ENCODE measurements at regions not wholly inside any gene's neighbourhood (a gene's known extent, or its start where the extent isn't known, plus 50 kb on each side); places are given as distances from the start of the nearest gene placed in this dataset.

DNA sequence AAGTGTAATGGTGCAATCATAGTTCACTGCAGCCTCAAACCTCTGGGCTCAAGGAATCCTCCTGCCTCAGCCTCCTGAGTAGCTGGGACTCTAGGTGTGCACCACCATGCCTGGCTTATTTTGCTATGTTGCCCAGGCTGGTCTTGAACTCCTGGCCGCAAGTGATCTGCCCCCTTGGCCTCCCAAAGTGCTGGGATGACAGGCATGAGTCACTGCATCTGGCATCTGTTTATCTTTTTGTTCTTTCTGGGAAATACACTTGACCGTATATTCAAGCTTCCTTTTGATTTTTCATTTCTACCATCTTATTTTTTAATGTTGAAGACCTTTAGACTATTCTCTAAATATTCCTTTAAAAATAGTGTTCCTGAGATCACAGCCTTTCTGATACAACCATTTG lies 82.4 kb upstream of the OSBPL8 start:
- Histone ChIP-seq H3K27me3 (no peaks in the 10 kb centered on the region), H3K4me3 (no peak overlapping the region), H3K27ac (no peak overlapping the region), H3K36me3 (no peaks in the 10 kb centered on the region), H3K9me3 (no peaks in the 10 kb centered on the region), H3K4me1 (no peaks in the 10 kb centered on the region)
- DNase-seq (no peak), ATAC-seq (no peak)
- intact Hi-C loops (cut with DNase I): no loop called here
- 44 to 87% (median 86%) methylated on average over 2 of the region's 2 CpGs for WGBS, 4 donors
- TF ChIP-seq CTCF (IDR thresholded peaks at IDR 0.05) (no peak), POLR2A (IDR thresholded peaks at IDR 0.05) (no peak)

DNA sequence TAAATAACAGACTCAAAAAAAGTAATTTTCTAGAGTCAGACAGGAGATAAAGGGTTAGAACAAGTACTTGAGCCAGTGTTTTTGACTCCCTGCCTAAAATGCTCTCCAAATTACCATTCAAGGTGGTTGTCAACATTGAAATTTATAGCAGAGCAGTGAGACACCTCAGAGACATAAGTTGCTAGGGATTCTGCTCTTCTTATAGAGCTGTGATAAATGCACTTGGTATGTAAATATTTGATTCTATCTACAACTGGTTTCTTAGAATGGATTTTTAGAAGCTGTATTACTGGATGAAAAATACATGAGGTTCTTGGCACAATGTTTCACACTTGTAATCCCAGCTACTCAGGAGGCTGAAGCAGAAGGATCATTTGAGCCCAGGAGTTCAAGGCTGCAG lies 83.9 kb upstream of the OSBPL8 start:
- ATAC-seq: no peak

GRCh38 chr12:76644950-76645349 lies 85.4 kb upstream of the OSBPL8 start:
- Histone ChIP-seq H3K36me3 (no peaks in the 10 kb centered on the region), H3K4me3 (no peak overlapping the region), H3K27ac (no peak overlapping the region), H3K27me3 (no peaks in the 10 kb centered on the region), H3K9me3 (no peaks in the 10 kb centered on the region), H3K4me1 (no peaks in the 10 kb centered on the region)
- intact Hi-C loops (cut with DNase I): no loop called here
- no peak for ATAC-seq
- no peak for TF ChIP-seq CTCF (IDR thresholded peaks at IDR 0.05)
- TF ChIP-seq POLR2A (IDR thresholded peaks at IDR 0.05): no peak
- DNase-seq: no peak
- WGBS, 4 donors: 94 to 100% (median 97%) methylated on average over 4 to 7 of the region's 7 CpGs

More for the DNA sequence above, 83.9 kb upstream of the OSBPL8 start:
- no peaks in the 10 kb centered on the region for H3K36me3 ChIP-seq
- intact Hi-C loops (cut with DNase I): no loop called here
- H3K9me3 ChIP-seq: no peaks in the 10 kb centered on the region
- DNase-seq: no peak
- no peak overlapping the region for H3K4me3 ChIP-seq
- no peak overlapping the region for H3K27ac ChIP-seq
- H3K27me3 ChIP-seq: no peaks in the 10 kb centered on the region
- TF ChIP-seq POLR2A (IDR thresholded peaks at IDR 0.05): no peak
- TF ChIP-seq CTCF (IDR thresholded peaks at IDR 0.05): no peak
- no peaks in the 10 kb centered on the region for H3K4me1 ChIP-seq

- Histone ChIP-seq H3K9me3 (no peaks in the 10 kb centered on the region), H3K27me3 (no peaks in the 10 kb centered on the region), H3K27ac (no peak overlapping the region), H3K36me3 (no peaks in the 10 kb centered on the region), H3K4me1 (no peaks in the 10 kb centered on the region), H3K4me3 (no peak overlapping the region)
- 97 to 100% (median 99%) methylated on average over 3 of the region's 3 CpGs; no CpG with 5 or more reads in 1 of the 4 donors for WGBS, 4 donors
- no peak for DNase-seq
- ATAC-seq: no peak
- intact Hi-C loops (cut with DNase I): no loop called here
- TF ChIP-seq POLR2A (IDR thresholded peaks at IDR 0.05) (no peak), CTCF (IDR thresholded peaks at IDR 0.05) (no peak)
These were observed 86.4 kb upstream of the OSBPL8 start for GRCh38 chr12:76645934-76646333.
